ENCODE measurements at regions not wholly inside any gene's neighbourhood (a gene's known extent, or its start where the extent isn't known, plus 50 kb on each side); places are given as distances from the start of the nearest gene placed in this dataset.

DNA sequence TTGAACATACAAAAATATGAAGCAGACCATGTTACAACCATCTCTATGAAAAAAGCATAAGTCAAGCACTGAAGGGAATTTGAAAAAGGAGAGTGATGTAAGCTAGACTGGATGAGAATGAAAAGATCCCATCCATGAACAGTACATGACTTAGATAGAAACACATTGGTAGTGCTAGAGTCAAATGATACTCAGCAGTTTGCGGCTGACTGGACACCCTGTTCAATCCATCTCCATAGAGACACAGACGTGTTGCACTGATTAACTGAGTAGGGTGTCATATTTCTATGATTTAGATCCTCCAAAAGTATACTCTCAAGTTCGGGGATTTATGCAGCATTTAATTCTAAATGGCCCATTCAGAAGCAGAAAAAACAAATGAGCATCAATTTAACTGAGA is 674.3 kb upstream of the NRXN1 start:
- in situ Hi-C loops (cut with MboI; ENCODE audit: low pct_unique_long_range_greater_than_20kb, low sequenced_read_pairs), result no loop called here

DNA sequence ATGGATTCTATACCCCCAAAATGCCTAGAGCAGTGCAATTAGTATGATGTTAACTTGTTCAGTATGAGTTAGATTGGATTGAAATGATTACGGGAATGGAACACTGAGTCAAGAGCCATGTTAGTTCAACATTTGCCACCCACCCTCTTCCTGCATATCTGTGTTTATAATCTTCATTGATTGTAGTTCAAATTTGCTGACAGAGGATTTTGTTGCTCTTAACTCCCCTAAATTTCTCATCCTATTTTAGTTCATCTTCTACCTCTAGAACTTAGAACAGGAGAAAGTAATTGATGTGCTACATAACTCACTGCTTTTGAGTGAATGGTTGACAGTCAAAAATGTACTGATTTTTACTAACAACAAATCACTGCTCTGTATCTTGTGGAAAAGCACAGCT is 673.5 kb upstream of the NRXN1 start:
- no peak for DNase-seq
- in situ Hi-C loops (cut with MboI; ENCODE audit: low pct_unique_long_range_greater_than_20kb, low sequenced_read_pairs), result no loop called here

More for the DNA sequence above, 674.3 kb upstream of the NRXN1 start:
- DNase-seq, result no peak

DNA sequence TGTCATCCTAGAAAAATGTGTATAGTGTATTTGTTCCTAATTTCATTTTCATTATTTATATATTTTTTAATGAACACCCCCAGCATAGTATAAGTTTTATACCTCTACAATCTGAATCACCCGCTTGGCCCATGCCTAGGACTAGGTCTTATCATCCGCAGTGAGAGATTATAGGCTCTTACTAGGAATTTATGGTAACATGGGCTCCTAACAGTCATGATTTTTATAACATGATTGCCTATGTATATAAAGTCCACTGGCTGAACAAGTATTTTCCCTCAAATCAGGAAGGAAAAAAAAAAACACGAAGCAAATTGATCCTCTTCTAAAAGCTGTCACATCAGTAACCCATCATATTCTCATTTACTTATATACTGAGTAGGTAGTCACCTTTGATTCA is 666.1 kb upstream of the NRXN1 start:
- in situ Hi-C loops (cut with MboI; ENCODE audit: low pct_unique_long_range_greater_than_20kb, low sequenced_read_pairs), result no loop called here
- no peak for DNase-seq

- in situ Hi-C loops (cut with MboI; ENCODE audit: low pct_unique_long_range_greater_than_20kb, low sequenced_read_pairs), result no loop called here
Measured at GRCh38 chr2:51697095-51697494, 665.2 kb upstream of the NRXN1 start.

GRCh38 chr2:51695531-51695930 is 663.6 kb upstream of the NRXN1 start:
- DNase-seq, result no peak
- in situ Hi-C loops (cut with MboI; ENCODE audit: low pct_unique_long_range_greater_than_20kb, low sequenced_read_pairs), result no loop called here

More at GRCh38 chr2:51697095-51697494, 665.2 kb upstream of the NRXN1 start:
- no peak for DNase-seq

GRCh38 chr2:51693640-51694039 is 661.7 kb upstream of the NRXN1 start:
- DNase-seq, result no peak
- in situ Hi-C loops (cut with MboI; ENCODE audit: low pct_unique_long_range_greater_than_20kb, low sequenced_read_pairs), result no loop called here

DNA sequence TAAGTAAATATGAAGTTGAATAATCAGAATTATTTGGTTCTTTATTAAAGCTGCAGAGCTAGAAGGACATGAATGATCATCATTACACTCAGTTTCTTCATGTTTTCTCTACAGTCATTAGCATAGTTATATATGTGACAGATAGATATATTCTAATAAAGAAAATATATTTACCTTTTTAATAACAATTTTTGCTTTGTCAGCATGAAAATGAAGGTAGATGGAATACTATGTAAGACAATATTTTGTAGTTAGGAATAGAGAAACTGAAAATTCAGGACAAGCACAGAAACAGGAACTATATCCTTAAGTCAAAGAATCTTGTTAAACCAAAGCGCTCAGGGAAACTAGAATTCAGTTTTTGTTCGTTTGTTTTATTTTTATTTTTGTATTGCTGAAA is 649.9 kb upstream of the NRXN1 start:
- no peak for DNase-seq
- in situ Hi-C loops (cut with MboI; ENCODE audit: low pct_unique_long_range_greater_than_20kb, low sequenced_read_pairs), result no loop called here

- no peak for DNase-seq
- in situ Hi-C loops (cut with MboI; ENCODE audit: low pct_unique_long_range_greater_than_20kb, low sequenced_read_pairs), result no loop called here
Measured at GRCh38 chr2:51673628-51674027, 641.7 kb upstream of the NRXN1 start.

DNA sequence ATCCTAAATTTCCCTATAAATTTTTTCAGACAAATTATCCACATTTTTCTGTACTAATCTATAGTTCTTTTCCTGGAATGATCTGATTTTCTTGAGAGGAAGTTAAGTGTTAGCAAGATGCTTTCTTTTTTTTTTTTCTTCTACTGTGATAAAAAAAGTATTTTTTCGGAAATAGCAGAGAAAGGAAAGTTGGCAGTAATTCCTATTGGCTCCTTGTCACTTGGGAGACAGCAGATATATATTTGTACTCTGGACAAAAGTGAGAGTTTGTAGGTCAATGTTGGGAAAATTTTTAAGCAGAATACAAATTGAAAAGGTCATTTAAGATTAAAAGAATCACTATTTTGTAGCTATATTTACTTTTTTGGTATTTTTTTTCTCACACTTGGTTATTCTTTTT is 635.7 kb upstream of the NRXN1 start:
- in situ Hi-C loops (cut with MboI; ENCODE audit: low pct_unique_long_range_greater_than_20kb, low sequenced_read_pairs), result no loop called here
- DNase-seq, result no peak

GRCh38 chr2:51662187-51662586 is 630.3 kb upstream of the NRXN1 start:
- in situ Hi-C loops (cut with MboI; ENCODE audit: low pct_unique_long_range_greater_than_20kb, low sequenced_read_pairs), result no loop called here
- no peak for DNase-seq

- in situ Hi-C loops (cut with MboI; ENCODE audit: low pct_unique_long_range_greater_than_20kb, low sequenced_read_pairs), result no loop called here
- DNase-seq, result no peak
Measured at GRCh38 chr2:51657849-51658248, 625.9 kb upstream of the NRXN1 start.

DNA sequence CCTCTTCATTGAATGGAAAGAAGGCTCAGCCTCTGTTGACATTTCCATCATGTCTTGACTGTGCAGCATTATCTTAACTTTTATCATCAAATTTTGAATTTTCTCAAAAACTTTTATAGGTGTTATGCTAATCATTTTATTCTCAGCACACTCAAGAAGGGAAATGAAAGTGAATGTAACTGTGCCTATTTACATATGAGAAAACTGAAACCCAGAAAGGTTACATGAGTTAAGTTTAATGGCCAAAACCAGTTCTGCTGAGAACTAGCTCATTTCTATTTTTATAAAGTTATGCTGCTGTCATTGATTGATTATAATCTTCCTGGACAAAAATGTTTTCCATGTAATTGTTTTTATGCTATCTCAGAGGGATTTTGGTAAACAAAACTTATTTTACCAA is 618.8 kb upstream of the NRXN1 start:
- in situ Hi-C loops (cut with MboI; ENCODE audit: low pct_unique_long_range_greater_than_20kb, low sequenced_read_pairs), result no loop called here
- no peak for DNase-seq

DNA sequence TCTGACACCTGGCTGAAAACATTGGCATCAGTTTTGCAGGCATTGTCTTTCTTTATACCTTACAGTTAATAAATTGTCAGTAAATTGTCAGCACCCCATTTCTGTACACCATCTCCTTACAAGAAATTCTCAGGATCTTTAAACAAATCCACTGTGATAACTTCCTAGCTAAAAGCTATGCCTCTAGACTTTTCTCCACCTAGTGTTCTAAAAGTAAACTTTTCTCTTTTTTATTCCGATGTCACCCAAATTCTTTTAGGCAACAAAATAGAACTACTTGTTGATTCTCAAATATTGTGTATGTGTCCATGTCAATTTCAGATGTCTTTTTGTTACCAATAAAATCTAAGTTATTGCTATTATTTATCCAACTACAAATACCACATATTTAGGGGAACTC is 617.4 kb upstream of the NRXN1 start:
- in situ Hi-C loops (cut with MboI; ENCODE audit: low pct_unique_long_range_greater_than_20kb, low sequenced_read_pairs), result no loop called here
- DNase-seq, result no peak

- DNase-seq, result no peak
- in situ Hi-C loops (cut with MboI; ENCODE audit: low pct_unique_long_range_greater_than_20kb, low sequenced_read_pairs), result no loop called here
Measured at GRCh38 chr2:51638811-51639210, 606.9 kb upstream of the NRXN1 start.

GRCh38 chr2:51633073-51633472 is 601.1 kb upstream of the NRXN1 start:
- no peak for DNase-seq
- in situ Hi-C loops (cut with MboI; ENCODE audit: low pct_unique_long_range_greater_than_20kb, low sequenced_read_pairs), result no loop called here

- in situ Hi-C loops (cut with MboI; ENCODE audit: low pct_unique_long_range_greater_than_20kb, low sequenced_read_pairs), result no loop called here
- DNase-seq, result no peak
Measured at GRCh38 chr2:51629406-51629805, 597.5 kb upstream of the NRXN1 start.

GRCh38 chr2:51628917-51629316 is 597.0 kb upstream of the NRXN1 start:
- DNase-seq, result no peak
- in situ Hi-C loops (cut with MboI; ENCODE audit: low pct_unique_long_range_greater_than_20kb, low sequenced_read_pairs), result no loop called here

GRCh38 chr2:51624995-51625394 is 593.1 kb upstream of the NRXN1 start:
- in situ Hi-C loops (cut with MboI; ENCODE audit: low pct_unique_long_range_greater_than_20kb, low sequenced_read_pairs), result no loop called here
- no peak for DNase-seq

- DNase-seq, result no peak
- in situ Hi-C loops (cut with MboI; ENCODE audit: low pct_unique_long_range_greater_than_20kb, low sequenced_read_pairs), result no loop called here
Measured at GRCh38 chr2:51620796-51621195, 588.9 kb upstream of the NRXN1 start.

DNA sequence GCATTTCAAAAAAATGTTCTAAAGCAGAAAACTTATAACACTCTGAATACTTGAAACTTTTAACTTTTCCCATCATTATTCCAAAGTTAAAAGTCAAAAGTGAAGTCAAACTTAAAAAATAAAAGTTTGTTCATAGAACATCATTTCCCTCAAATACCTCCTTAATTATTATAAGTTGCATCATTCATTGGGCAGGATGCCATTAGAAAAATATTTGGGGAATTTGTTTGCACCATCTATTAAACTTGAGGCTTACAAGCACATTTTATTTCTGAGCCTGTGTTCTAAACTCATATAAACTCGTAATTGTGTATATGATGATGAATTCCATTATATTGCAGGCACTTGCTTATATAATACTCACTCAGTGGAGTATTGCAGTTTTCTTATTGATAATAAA is 588.0 kb upstream of the NRXN1 start:
- DNase-seq, result no peak
- in situ Hi-C loops (cut with MboI; ENCODE audit: low pct_unique_long_range_greater_than_20kb, low sequenced_read_pairs), result no loop called here

DNA sequence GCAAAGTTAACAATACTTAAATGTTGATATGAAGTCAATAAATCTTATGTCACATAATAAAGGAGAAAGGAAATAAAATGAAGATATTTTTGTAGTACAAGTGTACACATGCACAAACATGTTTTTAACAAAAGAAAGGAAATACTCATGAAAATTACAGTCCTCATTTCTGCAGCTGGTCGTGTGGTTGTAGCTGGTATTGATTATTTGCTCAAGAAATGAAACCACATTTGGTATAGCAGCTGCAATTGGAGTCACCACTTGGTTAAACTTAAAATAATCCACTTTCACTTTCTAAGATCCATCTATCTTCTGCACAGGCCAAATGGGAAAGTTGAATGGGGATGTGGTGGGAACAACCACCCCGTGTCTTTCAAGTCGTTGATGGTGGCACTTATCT is 580.5 kb upstream of the NRXN1 start:
- DNase-seq, result no peak
- in situ Hi-C loops (cut with MboI; ENCODE audit: low pct_unique_long_range_greater_than_20kb, low sequenced_read_pairs), result no loop called here

DNA sequence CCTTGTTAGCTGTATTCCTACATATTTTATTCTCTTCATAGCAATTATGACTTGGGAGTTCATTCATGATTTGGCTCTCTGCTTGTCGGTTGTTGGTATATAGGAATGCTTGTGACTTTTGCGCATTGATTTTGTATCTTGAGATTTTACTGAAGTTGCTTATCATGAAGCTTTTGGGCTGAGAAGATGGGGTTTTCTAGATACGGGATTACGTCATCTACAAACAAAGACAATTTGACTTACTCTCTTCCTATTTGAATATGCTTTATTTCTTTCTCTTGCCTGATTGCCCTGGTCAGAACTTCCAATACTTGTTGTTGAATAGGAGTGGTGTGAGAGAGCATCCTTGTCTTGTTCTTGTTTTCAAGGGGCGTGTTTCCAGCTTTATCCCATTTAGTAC is 569.8 kb upstream of the NRXN1 start:
- no peak for DNase-seq
- in situ Hi-C loops (cut with MboI; ENCODE audit: low pct_unique_long_range_greater_than_20kb, low sequenced_read_pairs), result no loop called here
